Right hindlimb (tissue), 1 donor: ENCODE measurements at regions not wholly inside any gene's neighbourhood (a gene's known extent, or its start where the extent isn't known, plus 50 kb on each side); places are given as distances from the start of the nearest gene placed in this dataset.

Source experiments
- DNase-seq: peaks from one replicate; pipeline ENCODE4 v3.0.0-alpha.2; 2018

DNA sequence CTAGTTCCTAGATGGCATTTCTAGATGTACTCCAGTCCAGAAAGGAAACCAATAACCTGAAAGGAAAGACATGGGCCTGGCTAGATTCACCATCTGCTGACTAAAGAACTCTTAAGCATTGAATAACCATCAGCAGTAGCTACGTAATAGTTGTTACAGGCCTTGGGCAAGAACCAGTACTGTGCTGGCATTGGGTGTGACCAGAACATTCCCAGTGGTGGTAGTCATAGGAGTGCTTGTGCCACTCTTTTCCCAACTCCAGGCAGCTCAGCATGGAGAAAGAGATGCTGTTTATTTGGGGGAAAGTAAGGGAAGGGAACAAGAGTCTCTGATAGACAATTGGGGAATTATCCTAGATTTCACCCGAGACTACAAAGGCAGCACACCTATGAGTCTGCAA, 333.3 kb downstream of the SLC16A7 start:
- DNase-seq = no peak

- DNase-seq = no peak
Observed at GRCh38 chr12:59934486-59934885, 338.7 kb downstream of the SLC16A7 start.

DNA sequence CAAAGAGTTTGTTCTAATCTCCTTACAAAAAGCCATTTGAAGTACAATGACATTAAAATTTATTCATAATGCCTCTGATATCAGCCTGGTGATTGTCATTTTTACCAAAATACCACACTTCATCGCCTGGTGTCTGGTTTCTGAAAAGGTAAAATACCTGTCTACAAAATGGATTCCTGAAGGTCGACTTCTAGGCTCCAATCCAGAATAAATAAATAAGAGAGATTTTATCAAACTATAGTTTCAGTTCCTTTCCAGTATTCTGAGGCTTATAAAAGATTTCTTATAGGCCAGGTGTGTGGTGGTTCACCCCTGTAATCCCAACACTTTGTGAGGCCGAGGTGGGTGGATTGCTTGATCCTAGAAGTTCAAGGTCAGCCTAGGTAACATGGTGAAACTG, 340.7 kb downstream of the SLC16A7 start:
- DNase-seq = no peak

GRCh38 chr12:59937148-59937547, 341.3 kb downstream of the SLC16A7 start:
- DNase-seq = no peak

DNA sequence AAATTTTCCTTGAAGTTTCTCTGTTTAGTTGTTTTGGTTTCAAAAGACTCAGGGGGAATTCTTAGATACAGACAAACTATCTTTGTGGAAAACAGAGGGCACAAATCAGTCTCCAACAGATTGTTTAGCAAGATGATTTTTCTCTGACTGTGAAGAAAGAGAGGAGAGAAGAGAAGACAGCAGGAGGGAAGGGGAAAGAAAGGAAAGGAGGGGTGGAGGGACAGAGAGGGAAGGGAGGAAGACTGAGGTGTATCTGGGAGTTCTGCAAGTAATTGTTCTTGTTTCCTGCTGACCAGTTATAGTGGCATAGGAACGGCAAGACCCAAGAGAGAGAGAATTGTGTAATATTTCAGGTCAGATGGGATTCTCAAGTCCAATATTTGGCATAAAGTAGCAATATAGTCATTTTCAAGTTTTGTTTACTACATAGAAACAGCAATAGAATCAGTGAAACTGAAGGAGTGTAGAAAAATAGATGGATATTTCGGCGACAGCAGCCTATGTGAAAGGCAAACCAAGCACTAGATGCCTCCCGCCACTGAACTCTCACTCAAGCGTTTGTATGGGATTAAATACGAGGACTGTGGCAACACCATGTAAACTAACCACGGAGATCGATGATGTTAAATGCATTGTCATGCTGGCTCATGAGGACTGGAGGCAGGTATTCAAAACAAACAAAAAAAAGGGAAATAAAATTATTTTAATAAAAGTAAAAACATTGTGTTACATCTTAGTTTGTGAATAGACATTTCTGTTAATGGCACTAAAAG, 342.5 kb downstream of the SLC16A7 start:
- no peak for DNase-seq

DNA sequence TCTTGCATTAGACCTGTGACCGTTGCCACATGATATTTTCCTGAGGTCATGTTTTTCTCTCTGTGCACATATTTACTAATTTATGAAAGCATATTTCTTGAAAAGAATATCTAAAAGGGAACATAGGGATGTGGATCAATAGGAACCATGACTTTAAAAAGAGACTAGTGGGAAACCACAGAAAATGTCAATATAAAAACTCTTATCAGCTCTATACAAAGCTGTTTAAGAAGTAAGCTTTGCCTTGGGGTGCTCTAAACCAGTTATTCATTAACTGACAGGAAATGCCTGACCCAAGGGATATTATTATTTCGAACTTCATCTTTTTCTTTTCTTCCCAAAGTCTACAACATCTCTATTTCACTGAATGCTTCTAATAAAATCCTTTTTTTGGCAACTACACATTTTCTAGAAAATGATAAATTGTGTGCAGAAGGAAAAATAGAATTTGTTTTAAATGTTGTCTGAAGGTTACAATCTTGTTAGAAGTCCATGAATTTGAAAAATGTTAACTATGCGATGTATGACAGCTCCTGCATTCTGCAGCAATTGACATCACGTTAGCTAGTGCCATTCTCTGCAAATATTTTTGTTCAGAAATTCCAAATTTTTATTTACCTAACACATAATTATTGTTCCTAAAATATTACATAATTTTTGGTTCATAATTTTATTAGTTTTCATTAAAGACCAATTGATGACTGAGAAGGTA, 345.0 kb downstream of the SLC16A7 start:
- DNase-seq = no peak

DNA sequence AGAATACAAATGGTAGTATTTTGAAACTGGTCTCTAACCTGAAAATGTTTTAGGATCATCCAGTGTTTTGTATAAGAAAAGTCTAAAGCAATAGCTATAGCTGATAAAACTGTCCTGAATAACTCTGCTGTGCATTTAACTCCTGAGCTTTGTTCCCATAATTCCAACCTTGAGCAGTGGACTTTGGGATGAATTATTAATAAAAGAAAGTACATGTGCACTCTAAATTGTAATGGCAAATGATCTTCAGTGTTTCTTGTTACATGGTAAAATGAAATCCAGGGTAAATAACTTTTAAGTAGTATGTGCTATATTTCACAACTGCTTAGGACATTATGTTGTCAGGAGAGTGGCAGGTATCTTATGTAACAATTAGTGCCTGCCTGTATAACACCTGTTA, 345.6 kb downstream of the SLC16A7 start:
- DNase-seq = no peak

DNA sequence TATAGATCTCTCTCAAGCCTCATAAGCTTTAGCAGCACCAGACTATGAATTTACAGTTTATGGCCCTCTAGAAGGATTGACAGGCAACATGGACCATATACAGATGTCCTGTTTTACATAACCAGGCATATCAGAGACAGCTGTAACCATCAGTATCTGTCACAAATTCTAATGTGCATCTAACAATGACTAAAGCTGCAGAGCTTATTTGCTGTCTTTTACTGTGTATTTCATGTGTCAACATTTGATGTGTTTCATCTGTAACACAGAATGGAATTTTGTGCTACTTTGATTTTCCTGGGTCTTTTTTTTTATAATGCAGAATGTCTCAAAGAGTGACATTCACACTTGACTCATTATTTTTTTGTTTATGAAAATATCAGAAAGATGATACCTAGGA, 348.3 kb downstream of the SLC16A7 start:
- DNase-seq = no peak

DNA sequence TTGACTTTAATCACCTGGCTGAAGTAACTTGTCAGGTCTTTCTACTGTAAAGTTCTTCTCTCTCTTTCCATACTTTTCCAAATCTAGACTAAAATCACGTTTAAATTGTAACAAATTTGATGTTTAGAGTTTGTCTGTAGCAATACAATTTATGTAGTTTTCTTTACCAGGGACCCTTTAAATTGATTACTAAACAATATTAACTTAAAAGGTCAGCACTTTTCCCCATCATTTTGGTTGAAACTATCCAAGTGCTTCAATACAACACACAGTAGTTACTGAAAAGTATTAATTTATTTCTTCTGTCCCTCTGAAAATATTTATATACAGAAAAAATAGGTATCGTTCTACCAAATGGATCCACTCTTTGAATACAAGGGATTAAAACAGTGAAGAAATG, 350.8 kb downstream of the SLC16A7 start:
- DNase-seq = no peak

DNA sequence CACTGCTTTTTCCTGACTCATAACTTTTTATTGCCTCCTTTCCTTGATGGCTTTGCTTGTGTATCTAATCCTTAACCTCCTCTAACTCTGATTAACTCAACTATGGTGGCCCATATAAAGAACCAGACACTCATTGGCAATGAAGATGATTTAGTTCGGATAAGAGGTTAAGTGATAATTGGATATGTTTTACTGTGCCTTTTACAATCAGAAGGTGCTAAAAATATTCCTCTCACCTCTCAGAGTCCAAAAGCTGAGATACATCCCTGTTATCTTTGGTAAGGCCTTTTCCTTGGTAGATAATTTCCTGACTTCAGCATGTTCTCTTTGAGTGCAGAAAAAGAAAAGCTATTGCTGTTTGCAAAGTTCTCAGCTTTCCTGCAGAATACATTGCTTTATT, 367.7 kb downstream of the SLC16A7 start:
- no peak for DNase-seq

- DNase-seq = no peak
Observed at GRCh38 chr12:59972905-59973304, 377.1 kb downstream of the SLC16A7 start.

DNA sequence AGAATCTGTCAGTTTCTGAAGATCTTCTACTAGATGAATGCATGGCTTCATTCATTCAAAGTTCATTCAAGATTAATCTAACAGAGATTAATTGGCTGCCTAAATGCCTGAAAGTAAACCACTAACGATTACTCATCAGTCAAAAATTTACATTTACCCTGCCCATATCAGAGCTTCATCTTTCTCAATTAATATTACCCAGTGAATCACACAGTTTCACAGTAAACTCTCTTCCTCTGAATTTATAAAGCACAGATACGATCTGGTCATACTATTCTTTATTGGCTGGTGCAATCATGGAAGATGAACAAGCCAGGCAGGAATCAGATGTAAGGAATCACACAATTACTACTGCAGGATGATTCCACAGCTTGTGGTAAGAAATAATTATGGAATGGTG, 377.7 kb downstream of the SLC16A7 start:
- DNase-seq = no peak

DNA sequence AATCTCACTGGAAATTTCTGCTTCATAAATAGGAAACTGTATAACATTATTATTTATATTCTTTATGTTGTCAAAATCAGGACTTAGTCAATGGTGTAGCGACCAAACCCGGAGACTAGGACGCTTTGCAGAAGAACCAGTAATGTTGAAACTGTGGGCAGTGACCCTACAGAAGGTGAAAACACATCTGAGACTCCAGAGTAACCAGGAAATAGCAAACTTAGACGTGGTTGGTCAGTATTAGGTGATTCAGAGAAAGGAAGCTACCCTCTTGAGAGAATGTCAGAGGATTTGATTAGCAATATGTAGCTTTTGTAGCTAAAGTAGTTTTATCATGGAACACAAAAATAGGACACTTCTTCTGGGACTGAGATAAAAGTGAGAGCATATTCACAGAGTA, 381.9 kb downstream of the SLC16A7 start:
- no peak for DNase-seq

DNA sequence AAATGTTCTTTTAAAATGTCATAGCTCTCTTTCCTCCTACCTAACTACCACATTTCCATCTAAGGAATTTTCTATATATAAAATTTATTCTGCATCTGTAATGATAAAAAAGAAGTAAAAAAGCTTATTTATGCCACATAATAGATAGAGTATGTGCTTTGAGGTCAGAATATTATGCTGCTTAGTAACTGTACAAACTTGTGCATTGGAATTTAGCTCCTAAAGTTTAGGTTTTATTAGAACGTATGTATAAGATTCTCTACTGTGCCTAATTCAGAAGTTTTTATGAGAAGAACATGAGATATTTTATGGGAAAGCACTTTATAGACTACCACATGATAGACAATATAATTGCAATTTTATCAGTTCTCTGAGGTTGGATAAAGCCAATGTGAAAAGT, 384.6 kb downstream of the SLC16A7 start:
- no peak for DNase-seq

GRCh38 chr12:59999291-59999690, 403.5 kb downstream of the SLC16A7 start:
- no peak for DNase-seq

DNA sequence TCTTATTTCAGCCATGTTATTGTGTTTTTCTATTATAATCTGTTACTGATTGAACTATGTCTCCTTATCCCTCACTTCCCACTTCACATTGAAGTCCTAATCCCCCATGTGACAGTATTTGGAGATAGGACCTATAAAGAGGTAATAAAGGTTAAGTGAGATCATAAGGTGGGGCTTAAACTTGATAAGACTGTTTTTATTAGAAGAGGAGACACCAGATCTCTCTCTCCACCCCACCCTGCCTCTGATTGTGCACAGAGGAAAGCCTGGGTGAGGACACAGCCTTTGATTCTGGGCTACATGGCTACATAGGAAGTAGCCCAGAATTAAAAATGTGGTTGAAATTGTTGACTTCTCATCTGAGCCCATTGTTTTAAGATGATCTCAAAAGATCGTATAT, 414.7 kb downstream of the SLC16A7 start:
- no peak for DNase-seq

GRCh38 chr12:60012659-60013058, 416.8 kb downstream of the SLC16A7 start:
- no peak for DNase-seq

- no peak for DNase-seq
Observed at GRCh38 chr12:60014436-60014835, 418.6 kb downstream of the SLC16A7 start.

- no peak for DNase-seq
Observed at GRCh38 chr12:60020068-60020467, 424.2 kb downstream of the SLC16A7 start.

DNA sequence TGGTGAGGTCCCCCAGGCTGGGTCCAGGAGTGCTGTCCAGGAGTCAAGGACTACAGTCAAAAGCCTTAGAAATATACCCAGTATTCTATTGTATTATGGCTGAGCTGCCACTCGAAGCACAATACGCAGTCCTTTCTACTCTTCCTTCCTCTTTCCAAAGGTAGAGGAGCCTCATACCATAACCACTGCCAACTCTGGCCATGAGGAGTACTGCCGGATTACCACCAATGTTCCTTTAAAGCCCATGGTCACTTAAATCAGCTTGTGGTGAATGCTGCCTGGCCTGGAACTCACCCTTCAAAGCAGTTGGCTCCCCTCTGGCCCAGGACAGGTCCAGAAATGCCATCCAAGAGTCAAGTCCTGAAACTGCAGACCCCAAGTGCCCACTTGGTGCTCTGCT, 425.4 kb downstream of the SLC16A7 start:
- DNase-seq = no peak

GRCh38 chr12:60027266-60027665, 431.4 kb downstream of the SLC16A7 start:
- no peak for DNase-seq

- no peak for DNase-seq
Observed at GRCh38 chr12:60034147-60034546, 438.3 kb downstream of the SLC16A7 start.

DNA sequence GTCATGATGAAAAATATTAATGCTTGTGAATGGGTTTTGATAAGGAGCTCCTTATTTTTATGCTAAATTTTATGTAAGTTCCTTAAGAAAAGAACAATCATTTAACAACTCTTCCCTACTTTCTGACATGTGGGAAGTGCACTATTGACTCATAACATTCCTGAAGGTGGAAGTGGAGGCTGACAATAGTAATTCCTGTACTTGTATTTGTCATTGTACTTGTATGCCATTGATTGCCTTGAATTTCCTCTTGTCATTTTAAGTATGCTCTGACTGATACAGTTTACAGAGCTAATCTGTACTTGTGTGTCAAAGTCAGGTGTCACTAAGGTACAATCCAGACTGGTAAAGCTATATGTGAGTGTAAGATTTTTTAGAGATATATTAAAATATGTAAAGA, 440.0 kb downstream of the SLC16A7 start:
- no peak for DNase-seq

DNA sequence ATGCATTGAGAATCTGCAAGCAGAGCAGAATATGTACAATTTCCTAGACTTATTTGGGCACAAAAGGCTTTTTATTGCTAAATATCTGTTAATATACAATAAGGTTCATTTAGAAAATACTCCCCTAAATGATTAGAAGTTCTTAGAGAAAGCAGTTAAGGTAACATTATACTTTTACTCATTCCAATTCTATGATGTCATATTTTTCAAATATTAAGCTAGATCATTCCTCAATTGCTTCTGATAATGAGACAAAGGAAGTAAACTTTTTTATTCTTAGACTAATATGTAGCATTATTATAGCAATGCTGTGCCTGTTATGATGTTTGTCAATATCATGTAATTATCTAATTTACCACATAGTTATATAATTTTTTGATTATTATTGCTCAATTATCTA, 447.0 kb downstream of the SLC16A7 start:
- DNase-seq = no peak

GRCh38 chr12:60043236-60043635, 447.4 kb downstream of the SLC16A7 start:
- no peak for DNase-seq
